Spinal cord (tissue), 9 donors: ENCODE measurements at regions not wholly inside any gene's neighbourhood (a gene's known extent, or its start where the extent isn't known, plus 50 kb on each side); places are given as distances from the start of the nearest gene placed in this dataset.
"Not testable (repeated sequence)": the region's sequence is repeated elsewhere in the genome, so short reads cannot be mapped to it uniquely, and the experiment has no call there.

ENCODE experiments used
- DNase-seq, 6 donors: peaks; one replicate each; pipeline versions ENCODE4 v3.0.0 to v3.0.0-alpha.2; 2013 to 2015; ENCODE audit warnings: low spot score in 6 of 6, low read depth in 4 of 6
- H3K27ac ChIP-seq: one replicate; pipeline ENCODE4 v1.5.1; 2013; ENCODE audit warnings: low read depth, low read length, control low read depth
- H3K27me3 ChIP-seq: one replicate; pipeline ENCODE4 v1.6.1; 2013; ENCODE audit warnings: low read length; ENCODE audit not compliant: control insufficient read depth, insufficient read depth
- H3K36me3 ChIP-seq: one replicate; pipeline ENCODE4 v1.6.1; 2013; ENCODE audit warnings: low read length; ENCODE audit not compliant: control insufficient read depth, insufficient read depth
- H3K4me1 ChIP-seq: one replicate; pipeline ENCODE4 v1.6.1; 2013; ENCODE audit warnings: low read length; ENCODE audit not compliant: control insufficient read depth, insufficient read depth
- H3K4me3 ChIP-seq: one replicate; pipeline ENCODE4 v1.5.1; 2013; ENCODE audit warnings: low read depth, low read length, control low read depth
- H3K9me3 ChIP-seq: one replicate; pipeline ENCODE4 v1.6.1; 2013; ENCODE audit warnings: low read length; ENCODE audit not compliant: control insufficient read depth, insufficient read depth
- WGBS: methylation state at CpG from one replicate; pipeline ENCODE4 v1.1.5; 2013; ENCODE audit warnings: missing lambda C conversion rate; ENCODE audit not compliant: insufficient coverage; 5-methylcytosine and 5-hydroxymethylcytosine counted together
- donor health status: healthy.

DNA sequence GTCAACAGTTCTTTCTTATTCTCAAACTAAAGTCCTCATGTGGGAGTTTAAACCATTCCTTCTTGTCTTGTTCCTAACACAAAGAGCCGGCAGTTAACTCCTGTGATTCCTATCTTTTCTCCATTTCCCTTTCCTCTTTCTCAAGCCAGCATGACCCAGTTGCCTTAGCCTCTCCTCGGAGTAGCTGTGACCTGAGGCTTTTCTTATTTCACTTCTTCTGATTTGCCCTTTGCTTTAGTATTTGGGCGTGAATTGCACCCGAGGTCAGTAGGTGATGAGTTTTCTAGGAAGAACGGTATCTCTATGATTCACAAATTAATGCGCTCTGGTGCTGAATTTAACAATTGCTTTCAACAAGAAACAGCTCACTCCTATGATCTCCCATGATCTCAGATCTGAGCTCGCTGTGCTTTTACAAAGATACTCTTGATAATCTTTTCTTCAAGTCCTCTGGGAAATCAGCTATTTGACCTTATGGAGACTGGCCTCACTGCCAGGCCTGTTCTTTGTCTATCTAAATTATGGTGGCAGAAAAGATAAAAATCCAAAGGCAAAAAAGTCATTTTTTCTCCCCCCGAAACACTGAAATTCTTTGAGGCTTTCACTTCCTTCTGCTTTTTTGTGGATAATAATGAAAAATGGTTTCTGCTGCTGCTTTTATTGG, 184.6 kb downstream of the JCAD start:
- H3K9me3 ChIP-seq: no peaks in the 10 kb centered on the region
- H3K36me3 ChIP-seq: no peaks in the 10 kb centered on the region
- DNase-seq: no peak
- peak overlapping the region; percentile 55 for H3K27ac ChIP-seq
- no peak overlapping the region for H3K4me3 ChIP-seq
- peaks cover 8% of the 10 kb centered on the region for H3K4me1 ChIP-seq
- H3K27me3 ChIP-seq: no peaks in the 10 kb centered on the region
- WGBS: 57% methylated on average over 1 of the region's 8 CpGs

DNA sequence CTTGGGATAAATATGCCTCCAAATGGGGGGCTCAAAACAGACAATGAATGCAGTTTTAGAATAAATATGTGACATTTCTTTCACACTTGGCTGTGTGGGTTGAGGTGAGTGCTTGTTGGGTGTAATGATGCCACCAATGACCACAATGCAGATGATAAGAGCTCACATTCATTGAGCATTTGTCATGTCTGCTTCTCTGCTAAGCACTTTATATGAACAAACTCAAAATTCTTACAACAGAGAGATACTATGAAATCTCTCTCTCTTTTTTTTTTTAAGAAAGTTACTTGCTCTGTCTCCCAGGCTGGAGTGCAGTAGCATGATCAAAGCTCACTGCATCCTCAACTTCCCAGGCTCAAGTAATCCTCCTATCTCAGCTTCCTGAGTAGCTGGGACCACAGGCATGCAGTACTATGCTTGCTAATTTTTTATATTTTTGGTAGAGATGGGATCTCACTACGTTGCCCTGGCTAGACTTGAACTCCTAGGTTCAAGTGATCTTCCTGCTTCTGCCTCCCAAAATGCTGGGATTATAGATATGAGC, 185.4 kb downstream of the JCAD start:
- Histone ChIP-seq H3K4me1 (peaks cover 8% of the 10 kb centered on the region), H3K27ac (no peak overlapping the region), H3K9me3 (no peaks in the 10 kb centered on the region), H3K27me3 (no peaks in the 10 kb centered on the region), H3K4me3 (no peak overlapping the region), H3K36me3 (no peaks in the 10 kb centered on the region)
- no peak for DNase-seq
- 88% methylated on average over 1 of the region's 1 CpG for WGBS

DNA sequence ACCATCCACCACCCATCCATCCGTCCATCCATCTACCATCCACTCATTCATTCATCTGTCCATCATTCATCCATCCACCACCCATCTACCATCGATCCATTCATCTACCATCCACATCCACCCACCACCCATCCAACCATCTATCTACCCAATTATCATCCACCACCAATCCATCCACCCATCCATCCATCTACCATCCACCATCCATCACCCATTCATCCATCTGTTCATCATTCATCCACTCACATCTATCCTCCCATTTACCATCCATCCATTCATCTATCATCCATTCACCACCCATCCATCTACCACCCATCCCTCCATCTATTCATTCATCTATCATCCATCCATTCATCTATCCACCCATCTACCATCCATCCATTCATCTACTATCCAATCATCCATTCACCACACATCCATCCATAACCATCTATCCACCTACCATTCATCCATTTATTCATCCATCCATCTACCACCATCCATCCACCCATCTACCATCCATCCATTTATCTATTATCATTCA, 188.8 kb downstream of the JCAD start:
- H3K36me3 ChIP-seq: no peaks in the 10 kb centered on the region
- 91% methylated on average over 2 of the region's 2 CpGs for WGBS
- no peak overlapping the region for H3K27ac ChIP-seq
- no peak for DNase-seq
- H3K9me3 ChIP-seq: no peaks in the 10 kb centered on the region
- no peak overlapping the region for H3K4me3 ChIP-seq
- H3K27me3 ChIP-seq: no peaks in the 10 kb centered on the region
- no peaks in the 10 kb centered on the region for H3K4me1 ChIP-seq

DNA sequence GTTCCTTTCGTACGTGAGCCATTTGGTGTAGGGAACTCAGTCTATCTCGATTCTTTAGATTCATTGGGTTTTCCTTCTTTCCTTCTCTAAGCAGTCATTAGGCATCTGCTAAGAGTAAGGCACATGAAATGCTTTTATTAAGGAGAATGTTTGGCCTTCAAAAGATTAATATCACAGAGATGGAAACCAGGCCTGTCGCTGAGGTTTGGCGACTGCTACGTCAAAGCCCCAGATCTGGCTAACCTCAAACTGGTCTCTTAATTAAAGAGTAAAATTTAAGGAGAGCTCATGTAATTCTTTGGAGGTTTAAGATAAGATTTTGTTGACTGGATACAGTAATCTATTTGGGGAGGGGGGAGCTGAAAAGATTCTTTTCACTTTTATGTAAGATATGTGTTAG, 189.8 kb downstream of the JCAD start:
- Histone ChIP-seq H3K4me1 (no peaks in the 10 kb centered on the region), H3K36me3 (no peaks in the 10 kb centered on the region), H3K9me3 (no peaks in the 10 kb centered on the region), H3K4me3 (no peak overlapping the region), H3K27ac (no peak overlapping the region), H3K27me3 (no peaks in the 10 kb centered on the region)
- 85% methylated on average over 3 of the region's 6 CpGs for WGBS
- DNase-seq: no peak

DNA sequence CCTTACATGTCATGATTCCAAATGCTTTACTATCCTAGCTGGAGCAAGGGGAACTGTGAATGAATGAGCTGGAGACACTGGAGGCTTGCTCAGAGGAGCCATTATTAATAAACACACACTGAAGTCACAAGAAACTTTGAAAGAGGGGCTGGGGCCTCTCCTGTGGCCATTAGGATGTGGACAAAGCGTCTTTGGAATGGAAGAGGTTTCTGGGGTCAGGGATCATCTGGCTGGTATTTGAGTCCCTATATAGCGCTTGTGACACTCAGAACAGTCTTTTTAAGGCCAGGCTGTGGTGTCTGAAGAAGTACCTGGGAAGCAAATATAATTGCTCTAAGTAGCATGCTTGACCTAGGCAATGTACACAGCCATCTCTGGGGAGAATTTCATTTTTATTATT, 193.0 kb downstream of the JCAD start:
- H3K9me3 ChIP-seq: no peaks in the 10 kb centered on the region
- no peak overlapping the region for H3K27ac ChIP-seq
- WGBS: 86% methylated on average over 2 of the region's 2 CpGs
- no peaks in the 10 kb centered on the region for H3K36me3 ChIP-seq
- no peak overlapping the region for H3K4me3 ChIP-seq
- no peaks in the 10 kb centered on the region for H3K4me1 ChIP-seq
- DNase-seq: no peak
- no peaks in the 10 kb centered on the region for H3K27me3 ChIP-seq

DNA sequence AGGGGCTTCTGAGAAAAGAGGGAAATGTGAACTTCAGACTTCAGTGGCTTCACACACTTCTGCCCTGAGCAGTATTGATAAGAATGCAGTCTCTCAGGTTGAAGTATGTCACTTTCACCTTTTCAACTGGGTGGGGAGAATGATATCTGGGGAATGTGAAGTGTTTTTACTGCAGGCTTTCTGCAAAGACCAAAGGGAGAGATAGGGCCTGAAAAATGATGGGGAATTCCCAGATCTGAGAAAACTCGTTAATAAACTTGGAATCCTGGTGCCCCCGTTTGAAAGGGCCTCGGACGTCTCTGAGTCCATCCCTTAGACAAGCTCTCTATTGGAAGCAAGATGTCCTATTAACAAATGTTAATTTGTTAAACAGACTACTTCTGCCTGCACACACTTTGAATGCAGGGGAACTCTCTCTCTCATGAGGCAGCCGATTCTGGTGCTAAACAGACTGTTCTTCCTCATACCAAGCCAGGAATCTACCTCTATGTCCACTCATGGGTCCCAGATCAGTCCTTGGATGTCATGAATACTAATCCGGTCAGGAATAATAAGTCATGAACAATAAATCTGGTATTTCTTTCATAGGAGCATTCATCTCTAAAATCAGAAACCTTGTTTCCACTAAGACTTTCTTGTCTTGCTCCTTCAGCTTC, 193.6 kb downstream of the JCAD start:
- no peak for DNase-seq
- H3K9me3 ChIP-seq: no peaks in the 10 kb centered on the region
- no peak overlapping the region for H3K4me3 ChIP-seq
- no peaks in the 10 kb centered on the region for H3K36me3 ChIP-seq
- H3K27me3 ChIP-seq: no peaks in the 10 kb centered on the region
- WGBS: 67% methylated on average over 2 of the region's 6 CpGs
- H3K27ac ChIP-seq: no peak overlapping the region
- H3K4me1 ChIP-seq: no peaks in the 10 kb centered on the region

DNA sequence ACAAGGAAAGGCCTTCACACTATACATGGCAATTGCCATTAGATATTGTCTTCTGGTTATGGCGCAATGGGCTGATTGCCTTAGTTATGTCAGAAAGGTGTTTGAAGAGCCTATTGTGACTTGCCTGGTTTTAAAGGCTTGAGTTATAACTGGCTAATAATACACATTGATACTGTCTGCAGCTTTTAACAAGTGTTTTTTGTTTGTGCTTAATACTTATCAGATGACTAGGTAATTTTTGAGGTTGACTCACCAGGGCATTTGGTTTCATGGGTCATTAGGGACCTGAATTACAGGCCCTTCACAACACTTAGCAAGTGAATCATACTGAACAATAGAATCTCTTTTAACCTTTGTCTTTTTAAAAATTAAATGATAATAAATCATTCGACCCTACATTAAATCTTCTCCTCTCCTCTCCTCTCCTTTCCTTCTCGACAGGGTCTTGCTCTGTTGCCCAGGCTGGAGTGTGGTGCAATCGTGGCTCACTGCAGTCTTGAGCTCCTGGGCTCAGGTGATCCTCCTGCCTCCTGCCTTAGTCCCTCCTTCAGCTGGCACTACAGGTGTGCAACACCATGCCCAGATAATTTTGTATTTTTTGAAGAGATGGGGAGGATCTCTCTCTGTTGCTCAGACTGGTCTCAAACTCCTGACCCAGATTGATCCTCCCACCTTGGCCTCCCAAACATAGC, 196.3 kb downstream of the JCAD start:
- Histone ChIP-seq H3K4me3 (no peak overlapping the region), H3K27ac (no peak overlapping the region), H3K36me3 (no peaks in the 10 kb centered on the region), H3K4me1 (peaks cover 6% of the 10 kb centered on the region), H3K9me3 (no peaks in the 10 kb centered on the region), H3K27me3 (no peaks in the 10 kb centered on the region)
- 73% methylated on average over 3 of the region's 4 CpGs for WGBS
- DNase-seq: no peak

DNA sequence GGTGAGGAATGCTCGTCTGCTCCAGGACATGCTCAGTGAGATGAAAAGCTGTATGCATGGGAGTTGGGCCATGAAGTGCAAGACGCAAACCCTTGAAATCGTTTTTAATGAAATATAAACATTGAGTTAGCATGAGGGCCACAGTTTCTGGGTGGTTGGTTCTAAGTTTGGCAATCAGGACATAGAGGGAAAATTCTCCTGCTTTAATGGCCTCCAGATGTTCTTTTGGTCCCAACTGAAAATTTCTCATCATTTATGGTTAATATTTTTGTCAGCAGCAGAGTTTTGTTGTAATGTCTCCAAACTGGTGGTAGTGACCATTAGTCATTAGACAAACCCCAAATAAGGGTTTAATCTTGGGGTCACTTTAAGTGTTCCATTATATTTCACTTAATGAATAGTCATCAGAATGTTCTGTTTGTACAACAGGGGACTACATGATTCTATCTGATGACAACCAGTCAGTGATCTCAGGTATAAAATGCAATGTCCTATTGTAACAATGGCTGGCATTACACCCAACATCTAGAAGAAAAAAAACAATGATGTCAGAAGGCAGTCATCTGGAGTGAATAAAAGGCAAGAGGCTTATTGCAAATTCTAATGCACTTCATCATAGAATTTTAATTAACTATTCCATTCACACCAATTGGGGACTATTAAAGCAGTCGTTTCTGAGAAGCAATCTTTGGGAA, 197.4 kb downstream of the JCAD start:
- H3K27ac ChIP-seq: no peak overlapping the region
- no peaks in the 10 kb centered on the region for H3K27me3 ChIP-seq
- WGBS: 47% methylated on average over 3 of the region's 4 CpGs
- no peak for DNase-seq
- peaks cover 6% of the 10 kb centered on the region for H3K4me1 ChIP-seq
- no peaks in the 10 kb centered on the region for H3K36me3 ChIP-seq
- H3K9me3 ChIP-seq: no peaks in the 10 kb centered on the region
- no peak overlapping the region for H3K4me3 ChIP-seq

DNA sequence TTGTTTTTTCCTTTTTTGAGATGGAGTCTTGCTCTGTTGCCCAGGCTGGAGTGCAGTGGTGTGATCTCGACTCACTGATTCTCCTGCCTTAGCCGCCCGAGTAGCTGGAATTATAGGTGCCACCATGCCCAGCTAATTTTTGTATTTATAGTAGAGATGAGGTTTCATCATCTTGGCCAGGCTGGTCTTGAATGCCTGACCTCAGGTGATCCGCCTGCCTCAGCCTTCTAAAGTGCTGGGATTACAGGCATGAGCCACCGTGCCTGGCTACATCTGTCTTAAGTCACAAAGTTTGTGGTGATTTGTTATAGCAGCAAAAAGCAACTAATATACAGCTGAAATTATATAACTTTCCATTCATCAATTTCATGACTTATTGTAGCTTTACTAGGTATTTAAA, 198.2 kb downstream of the JCAD start:
- not testable (repeated sequence) for H3K4me1 ChIP-seq, DNase-seq, H3K27ac ChIP-seq, H3K4me3 ChIP-seq, H3K27me3 ChIP-seq, H3K36me3 ChIP-seq, H3K9me3 ChIP-seq
- no CpG with 5 or more reads among the region's 5 CpGs for WGBS
